ENCODE measurements at regions not wholly inside any gene's neighbourhood (a gene's known extent, or its start where the extent isn't known, plus 50 kb on each side); places are given as distances from the start of the nearest gene placed in this dataset.

- TF ChIP-seq CTCF (IDR thresholded peaks at IDR 0.05) (no peak), POLR2A (IDR thresholded peaks at IDR 0.05) (no peak), POLR2AphosphoS5 (IDR thresholded peaks at IDR 0.05) (no peak)
Observed at GRCh38 chr12:132436791-132437251, 53.1 kb upstream of the FBRSL1 start.
